Mucosa of descending colon (tissue), 3 donors: ENCODE measurements at regions not wholly inside any gene's neighbourhood (a gene's known extent, or its start where the extent isn't known, plus 50 kb on each side); places are given as distances from the start of the nearest gene placed in this dataset.
"Not testable (repeated sequence)": the region's sequence is repeated elsewhere in the genome, so short reads cannot be mapped to it uniquely, and the experiment has no call there.

Experiments
- ATAC-seq: fragments of 200-7000 bp; cut with Tn5 transposase; one replicate; pipeline ENCODE4 v1.9.1; 2020; ENCODE audit warnings: mild to moderate bottlenecking, moderate library complexity
- DNase-seq, 3 donors: peaks; one replicate each; pipeline ENCODE4 v3.0.0-alpha.2; 2020
- H3K36me3 ChIP-seq: fragments of 200-600 bp; one replicate; pipeline ENCODE4 v1.8.0; 2021; ENCODE audit warnings: low read depth, mild to moderate bottlenecking
- H3K4me1 ChIP-seq: fragments of 200-600 bp; one replicate; pipeline ENCODE4 v1.8.0; 2021; ENCODE audit warnings: low read depth, mild to moderate bottlenecking
- H3K4me3 ChIP-seq: fragments of 200-600 bp; one replicate; pipeline ENCODE4 v1.8.0; 2021; ENCODE audit warnings: mild to moderate bottlenecking
- H3K9me3 ChIP-seq: fragments of 200-600 bp; one replicate; pipeline ENCODE4 v1.8.0; 2021; ENCODE audit warnings: mild to moderate bottlenecking
- CTCF ChIP-seq: fragments of 200-600 bp; IDR thresholded peaks from one replicate; pipeline ENCODE4 v1.8.0; 2022; ENCODE audit warnings: antibody characterized with exemption, mild to moderate bottlenecking
- intact Hi-C, 2 donors: fragments of 100-400 bp; cut with DNase I in 1 of 2; cut with micrococcal nuclease in 1 of 2; formaldehyde crosslinking; loops; one replicate each; pipeline versions ENCODE4 v1.11.0 to v1.11.1; 2022; cut with DNase I, micrococcal nuclease
- donor health status: DM: no; HTN: no; CAD: no; lungs with moderate emphysema.
- donor health status: DM: no; HTN: no; CAD: no.
- donor health status: DM: no; HTN: yes; CAD: no.

- H3K4me3 ChIP-seq, result no peak overlapping the region
- peak; percentile 20 to 47 (median 29) for DNase-seq
- ATAC-seq, result peak; percentile 89
- H3K4me1 ChIP-seq, result no peaks in the 10 kb centered on the region
- no peaks in the 10 kb centered on the region for H3K36me3 ChIP-seq
- no peaks in the 10 kb centered on the region for H3K9me3 ChIP-seq
- TF ChIP-seq CTCF, result no peak
- intact Hi-C loops, result no loop called here
Observed at GRCh38 chr17:71440513-71440912, 680.3 kb upstream of the SOX9 start.

DNA sequence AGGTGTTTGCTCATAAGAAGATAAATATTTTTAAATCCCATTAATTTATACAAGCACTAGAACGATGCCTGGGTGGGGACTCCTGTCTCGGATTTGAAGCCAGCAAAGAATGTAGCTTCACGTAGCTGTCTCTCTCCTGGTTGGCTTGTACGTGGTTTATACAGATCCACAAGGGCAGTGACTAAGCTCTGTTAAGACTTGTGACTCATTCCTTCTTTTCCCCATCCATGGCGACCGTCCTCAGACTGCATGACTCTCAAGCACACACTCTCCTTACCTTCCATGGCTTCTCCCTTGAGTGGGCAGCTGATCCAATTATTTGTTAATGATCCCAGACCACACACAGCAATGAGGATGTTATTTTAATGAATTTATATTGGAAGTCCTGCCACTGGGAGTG is 679.7 kb upstream of the SOX9 start:
- Histone ChIP-seq H3K4me1 (no peaks in the 10 kb centered on the region), H3K36me3 (no peaks in the 10 kb centered on the region), H3K9me3 (no peaks in the 10 kb centered on the region), H3K4me3 (no peak overlapping the region)
- intact Hi-C loops, result no loop called here
- ATAC-seq (peak; percentile 87), DNase-seq (peak in 1 of 3 donors; percentile 7)
- no peak for TF ChIP-seq CTCF

DNA sequence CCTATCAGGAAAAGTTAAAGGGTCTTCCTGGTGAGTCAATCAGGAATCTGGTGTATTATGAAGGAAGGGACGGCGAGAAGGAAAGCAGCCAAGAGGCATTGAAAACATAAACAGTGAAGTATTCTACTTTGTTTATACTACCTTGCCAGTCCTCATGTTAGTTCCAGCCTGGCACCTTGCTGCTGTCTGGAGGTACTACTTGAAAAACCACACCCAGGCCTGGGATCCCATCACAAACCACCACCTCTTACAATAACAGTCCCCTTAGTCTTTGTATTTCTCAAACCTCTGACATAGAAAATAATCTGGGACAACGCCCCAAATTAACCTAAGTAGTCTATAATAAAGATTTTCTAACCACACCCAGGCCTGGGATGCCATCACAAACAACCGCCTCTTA is 676.7 kb upstream of the SOX9 start:
- H3K9me3 ChIP-seq, result no peaks in the 10 kb centered on the region
- intact Hi-C loops, result no loop called here
- H3K36me3 ChIP-seq, result no peaks in the 10 kb centered on the region
- no peak for ATAC-seq
- H3K4me1 ChIP-seq, result no peaks in the 10 kb centered on the region
- H3K4me3 ChIP-seq, result no peak overlapping the region
- DNase-seq, result peak in 1 of 3 donors; percentile 9
- no peak for TF ChIP-seq CTCF

DNA sequence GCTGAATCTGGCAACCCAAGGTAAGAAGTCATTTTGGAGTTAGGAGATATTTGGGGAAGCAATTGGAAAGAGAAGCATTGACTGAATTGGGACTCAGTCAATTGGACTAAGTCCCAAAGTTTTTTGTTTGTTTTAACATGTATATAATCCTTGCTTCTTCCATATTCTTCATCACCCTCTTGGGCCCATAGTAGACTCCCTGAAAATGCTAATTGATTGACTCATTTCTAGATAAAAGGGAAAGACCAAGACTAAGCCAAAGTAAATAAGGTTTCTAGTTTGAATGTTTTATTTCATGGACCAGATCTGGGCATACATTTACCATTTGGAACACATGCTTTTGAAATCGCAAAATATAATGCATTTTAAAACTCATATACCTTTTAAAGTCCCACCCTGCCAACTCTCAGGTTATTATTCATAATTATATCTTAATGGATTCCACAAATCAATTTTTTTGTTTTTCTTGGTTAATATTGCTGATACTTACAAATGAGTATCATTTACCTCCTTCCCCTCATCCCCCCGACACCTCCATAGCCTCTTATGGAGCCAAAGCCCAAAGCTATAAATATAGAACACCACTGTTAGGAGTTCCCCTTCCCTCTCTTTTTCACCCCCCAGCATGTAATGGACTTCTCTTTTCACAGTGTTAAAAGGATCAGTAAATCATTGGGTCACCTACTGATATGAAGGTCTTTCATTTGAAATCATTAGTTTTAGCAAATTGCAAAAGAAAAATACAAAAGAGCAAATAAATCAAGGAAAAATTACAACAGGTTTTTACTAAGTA is 674.0 kb upstream of the SOX9 start:
- no peaks in the 10 kb centered on the region for H3K9me3 ChIP-seq
- H3K4me1 ChIP-seq, result no peaks in the 10 kb centered on the region
- intact Hi-C loops, result no loop called here
- no peak overlapping the region for H3K4me3 ChIP-seq
- TF ChIP-seq CTCF, result no peak
- ATAC-seq (no peak), DNase-seq (no peak)
- no peaks in the 10 kb centered on the region for H3K36me3 ChIP-seq

- intact Hi-C loops, result no loop called here
- DNase-seq, result no peak
- no peak for ATAC-seq
- Histone ChIP-seq H3K4me3 (no peak overlapping the region), H3K9me3 (no peaks in the 10 kb centered on the region), H3K36me3 (no peaks in the 10 kb centered on the region), H3K4me1 (no peaks in the 10 kb centered on the region)
- no peak for TF ChIP-seq CTCF
Observed at GRCh38 chr17:71447644-71448043, 673.2 kb upstream of the SOX9 start.

DNA sequence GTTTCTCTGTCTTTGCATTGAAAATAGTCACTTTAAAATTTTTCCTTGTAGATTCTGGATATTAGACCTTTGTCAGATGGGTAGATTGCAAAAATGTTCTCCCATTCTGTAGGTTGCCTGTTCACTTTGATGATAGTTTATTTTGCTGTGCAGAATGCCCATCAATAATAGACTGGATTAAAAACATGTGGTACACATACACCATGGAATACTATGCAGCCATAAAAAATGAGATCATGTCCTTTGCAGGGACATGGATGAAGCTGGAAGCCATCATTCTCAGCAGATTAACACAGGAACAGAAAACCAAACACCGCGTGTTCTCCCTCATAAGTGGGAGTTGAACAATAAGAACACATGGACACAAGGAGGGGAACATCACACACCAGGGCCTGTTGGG is 670.2 kb upstream of the SOX9 start:
- H3K4me3 ChIP-seq, H3K4me1 ChIP-seq, H3K36me3 ChIP-seq, ATAC-seq, intact Hi-C loops, DNase-seq, H3K9me3 ChIP-seq: not testable (repeated sequence)
